Ureter (tissue), 1 donor: ENCODE measurements at regions not wholly inside any gene's neighbourhood (a gene's known extent, or its start where the extent isn't known, plus 50 kb on each side); places are given as distances from the start of the nearest gene placed in this dataset.
"Not testable (repeated sequence)": the region's sequence is repeated elsewhere in the genome, so short reads cannot be mapped to it uniquely, and the experiment has no call there.

ENCODE experiments used
- DNase-seq: peaks from one replicate; pipeline ENCODE4 v3.0.0-alpha.2; 2020; ENCODE audit warnings: low spot score
- donor health status: DM: yes; HTN: yes; CAD: no.

GRCh38 chr3:16075647-16076046 is 98.8 kb upstream of the GALNT15 start:
- DNase-seq = no peak

GRCh38 chr3:16076564-16076963 is 97.9 kb upstream of the GALNT15 start:
- no peak for DNase-seq

- DNase-seq = not testable (repeated sequence)
Observed at GRCh38 chr3:16077146-16077545, 97.3 kb upstream of the GALNT15 start.

- DNase-seq = not testable (repeated sequence)
Observed at GRCh38 chr3:16077681-16078080, 96.8 kb upstream of the GALNT15 start.

DNA sequence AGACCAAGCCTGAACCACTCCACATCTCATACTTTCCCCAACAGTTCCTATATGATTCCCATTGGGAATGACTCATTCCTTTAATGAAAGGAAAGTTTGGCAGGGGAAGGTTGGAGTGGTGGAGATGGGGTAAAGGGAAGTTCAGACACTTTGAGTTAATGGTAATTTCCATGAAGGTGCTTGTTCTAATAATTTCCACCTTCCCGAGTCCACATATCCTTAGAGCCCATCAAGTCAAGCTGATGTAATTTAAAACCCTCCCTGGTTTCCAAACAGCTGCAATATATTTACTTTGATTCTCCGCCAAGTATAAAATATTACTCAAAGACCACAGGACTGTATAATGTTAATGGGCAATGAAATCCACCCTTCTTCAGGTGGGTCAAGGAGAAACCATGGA is 95.0 kb upstream of the GALNT15 start:
- no peak for DNase-seq

DNA sequence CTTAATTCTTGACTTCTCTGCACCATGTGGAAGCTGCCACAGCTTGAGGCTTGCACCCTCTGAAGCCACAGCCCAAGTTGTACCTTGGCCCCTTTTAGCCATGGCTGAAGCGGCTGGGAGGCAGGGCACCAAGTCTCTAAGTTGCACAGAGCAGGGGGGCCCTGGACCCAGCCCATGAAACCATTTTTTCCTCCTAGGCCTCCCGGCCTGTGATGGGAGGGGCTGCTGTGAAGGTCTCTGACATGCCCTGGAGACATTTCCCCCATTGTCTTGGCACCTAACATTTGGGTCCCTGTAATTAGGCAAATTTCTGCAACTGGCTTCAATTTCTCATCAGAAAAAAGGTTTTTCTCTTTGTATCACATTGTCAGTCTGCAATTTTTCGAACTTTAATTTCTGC is 92.8 kb upstream of the GALNT15 start:
- no peak for DNase-seq

- no peak for DNase-seq
Observed at GRCh38 chr3:16084887-16085286, 89.6 kb upstream of the GALNT15 start.

DNA sequence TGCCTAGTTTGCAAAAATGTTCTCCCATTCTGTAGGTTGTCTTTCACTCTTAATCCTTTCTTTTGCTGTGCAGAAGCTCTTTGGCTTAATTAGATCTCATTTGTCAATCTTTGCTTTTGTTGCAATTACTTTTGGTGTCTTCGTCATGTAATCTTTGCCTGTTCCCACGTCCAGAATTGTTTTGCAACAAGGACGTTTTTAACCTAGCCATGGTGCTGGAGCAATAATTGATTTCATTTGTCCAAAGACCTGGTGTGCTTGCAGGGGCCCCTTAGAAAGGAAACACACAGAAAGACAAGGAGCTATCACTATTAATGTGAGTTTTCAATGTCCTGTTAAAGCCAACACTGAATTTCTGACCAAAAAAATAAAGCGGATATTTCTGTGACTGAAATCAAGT is 89.1 kb upstream of the GALNT15 start:
- DNase-seq = no peak

DNA sequence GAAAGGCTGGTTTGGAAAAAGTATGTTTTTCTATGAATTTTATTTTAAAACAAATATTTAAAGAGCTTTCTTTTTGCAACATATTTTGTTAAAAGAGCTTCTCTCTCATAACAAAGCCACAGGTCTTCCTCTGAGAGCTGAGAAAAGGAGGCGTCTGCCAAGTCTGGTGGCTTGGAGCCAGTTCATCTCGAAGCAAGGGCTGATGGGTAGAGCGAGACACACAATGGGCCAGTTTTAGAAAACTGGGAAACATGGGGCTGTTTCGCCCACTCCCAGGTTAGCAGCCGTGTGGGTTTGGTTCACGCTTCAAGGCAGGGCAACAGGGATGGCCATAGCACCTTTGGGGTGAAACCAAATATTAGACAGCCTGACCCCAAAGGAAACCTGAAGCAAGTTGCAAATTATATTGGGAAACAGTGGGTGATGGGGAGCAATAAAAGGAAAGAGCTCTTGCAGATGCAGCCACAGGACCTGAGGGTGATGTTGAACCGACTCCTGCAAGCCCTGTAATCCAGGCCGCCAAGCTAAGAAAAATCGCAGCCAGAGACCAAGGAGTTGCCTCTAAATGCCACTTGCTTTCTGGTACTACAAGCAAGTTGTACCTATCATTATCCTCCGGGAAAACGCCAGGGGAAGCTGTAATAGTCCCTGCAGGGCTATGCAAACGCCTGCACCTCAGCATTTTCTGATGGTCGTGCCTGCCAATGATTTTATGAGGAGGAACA is 88.4 kb upstream of the GALNT15 start:
- peak; percentile 48 for DNase-seq

- DNase-seq = no peak
Observed at GRCh38 chr3:16086690-16087089, 87.8 kb upstream of the GALNT15 start.

DNA sequence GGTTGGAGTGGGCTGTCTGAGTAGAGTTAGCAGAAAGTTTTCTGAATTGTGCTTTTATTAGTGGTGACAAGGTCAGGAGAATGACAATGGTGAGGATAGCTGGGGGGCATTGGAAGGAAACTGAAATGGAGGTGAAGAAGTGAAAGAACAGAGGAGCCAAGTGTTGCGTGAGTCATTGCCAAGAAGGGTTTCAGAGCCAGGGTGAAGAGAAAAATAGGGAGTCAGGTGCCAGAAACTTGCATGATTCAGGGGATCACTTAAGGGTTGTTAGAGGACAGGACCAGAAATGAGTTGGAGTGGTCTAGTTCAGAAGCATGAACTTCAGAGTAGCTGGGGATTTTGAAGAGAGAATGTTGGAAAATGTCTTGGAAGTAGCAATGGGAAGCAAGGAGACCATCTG is 86.0 kb upstream of the GALNT15 start:
- no peak for DNase-seq

GRCh38 chr3:16089521-16089920 is 85.0 kb upstream of the GALNT15 start:
- no peak for DNase-seq

DNA sequence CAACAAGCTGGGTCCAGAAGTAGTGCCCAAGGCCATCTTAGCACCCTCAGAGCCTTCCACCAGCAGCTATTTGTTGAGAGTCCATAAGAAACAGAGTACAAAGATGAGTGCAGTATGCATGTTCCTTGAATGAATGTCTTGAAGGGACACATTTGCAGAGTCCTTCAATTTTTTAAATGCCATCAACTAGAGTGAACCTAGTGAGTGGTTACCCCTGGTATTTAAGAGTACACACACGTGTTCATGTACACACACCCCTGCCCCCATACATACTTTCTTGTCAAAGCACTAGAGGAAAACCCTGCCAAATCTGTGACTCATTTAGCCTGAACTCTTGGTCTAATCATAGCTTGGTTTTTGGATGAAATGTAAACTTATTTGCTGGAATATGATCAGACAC is 84.5 kb upstream of the GALNT15 start:
- no peak for DNase-seq

- DNase-seq = no peak
Observed at GRCh38 chr3:16090706-16091105, 83.8 kb upstream of the GALNT15 start.

- no peak for DNase-seq
Observed at GRCh38 chr3:16092923-16093322, 81.6 kb upstream of the GALNT15 start.

GRCh38 chr3:16101295-16102186 is 72.9 kb upstream of the GALNT15 start:
- no peak for DNase-seq

DNA sequence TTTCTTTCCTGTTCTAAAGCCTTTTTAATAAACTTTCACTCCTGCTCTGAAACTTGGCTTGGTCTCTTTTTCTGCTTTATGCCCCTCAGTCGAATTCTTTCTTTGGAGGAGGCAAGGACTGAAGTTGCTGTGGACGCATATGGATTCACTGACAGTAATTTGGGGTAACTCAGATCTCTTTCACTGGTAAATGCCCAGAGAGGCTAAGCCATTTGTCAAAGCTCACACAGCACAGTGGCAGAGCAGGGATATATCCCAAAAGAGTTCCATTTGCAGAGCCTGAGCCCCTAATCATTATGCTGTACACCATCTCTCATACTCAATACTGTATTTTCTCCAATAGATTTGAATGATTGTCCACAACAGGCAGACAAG is 72.3 kb upstream of the GALNT15 start:
- DNase-seq = no peak

DNA sequence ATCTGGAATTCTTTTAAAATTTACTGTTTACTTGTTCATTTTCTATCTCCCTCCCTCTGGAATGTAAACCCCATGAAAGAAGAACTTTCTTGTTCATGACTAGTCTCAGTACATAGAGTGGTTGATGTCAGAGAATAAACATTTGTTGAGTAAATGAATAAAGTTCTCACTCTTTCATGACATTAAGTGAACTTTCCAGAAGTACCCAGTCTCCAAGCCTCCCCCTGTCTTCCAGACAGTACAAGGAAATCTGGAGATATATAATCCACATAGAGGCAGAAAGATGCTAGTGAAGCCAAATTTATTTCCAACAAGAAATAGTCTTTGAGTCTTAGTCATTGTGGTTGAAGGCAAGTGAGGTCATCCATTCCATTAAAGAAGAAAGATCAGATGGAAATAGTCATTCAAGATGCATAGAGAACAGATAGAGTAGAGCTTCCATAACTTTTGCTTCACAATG is 71.5 kb upstream of the GALNT15 start:
- no peak for DNase-seq

DNA sequence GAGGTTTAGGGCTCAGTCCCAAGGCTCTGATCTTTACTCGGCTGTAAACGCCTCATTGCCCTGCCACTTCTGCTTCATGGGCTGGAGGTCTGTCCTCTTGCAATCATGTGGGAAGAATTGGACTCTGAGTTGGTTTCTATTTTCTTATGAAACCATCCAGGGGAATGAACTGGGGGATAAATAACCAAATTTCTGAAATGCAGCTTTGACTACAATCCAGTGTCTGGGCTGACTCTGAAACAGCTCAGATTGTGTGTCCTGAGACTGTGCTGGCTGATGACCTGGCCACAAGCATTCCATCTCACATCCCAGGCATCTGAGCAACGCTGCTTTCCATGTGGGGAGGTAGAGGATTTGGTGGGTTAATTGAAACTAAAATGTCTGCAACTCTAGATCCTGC is 71.0 kb upstream of the GALNT15 start:
- DNase-seq = no peak

GRCh38 chr3:16104156-16104555 is 70.3 kb upstream of the GALNT15 start:
- no peak for DNase-seq

- DNase-seq = no peak
Observed at GRCh38 chr3:16106050-16106449, 68.4 kb upstream of the GALNT15 start.

DNA sequence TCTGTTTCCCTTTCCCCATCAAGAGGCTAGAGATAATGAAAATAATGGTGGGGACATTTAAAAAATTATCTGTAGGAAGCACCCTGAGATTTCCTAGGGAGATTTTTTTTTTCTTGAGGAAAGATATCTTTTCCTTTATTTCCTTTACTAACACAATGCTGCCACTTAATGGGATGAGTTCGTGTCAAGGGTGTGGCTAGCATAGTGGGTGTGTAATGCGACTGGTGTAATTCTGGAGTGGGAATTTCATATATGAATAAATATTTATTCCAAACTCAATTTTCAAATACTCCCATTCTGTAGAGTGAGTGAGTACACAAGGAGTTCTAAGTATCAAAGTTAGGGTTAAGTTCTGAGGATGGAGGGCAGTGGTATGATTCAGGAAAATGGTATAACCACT is 66.1 kb upstream of the GALNT15 start:
- DNase-seq = no peak

- no peak for DNase-seq
Observed at GRCh38 chr3:16109929-16110328, 64.6 kb upstream of the GALNT15 start.
